ENCODE measurements at regions not wholly inside any gene's neighbourhood (a gene's known extent, or its start where the extent isn't known, plus 50 kb on each side); places are given as distances from the start of the nearest gene placed in this dataset.
A peak's percentile ranks its signal among the peaks of the same experiment; 100 is the strongest.

DNA sequence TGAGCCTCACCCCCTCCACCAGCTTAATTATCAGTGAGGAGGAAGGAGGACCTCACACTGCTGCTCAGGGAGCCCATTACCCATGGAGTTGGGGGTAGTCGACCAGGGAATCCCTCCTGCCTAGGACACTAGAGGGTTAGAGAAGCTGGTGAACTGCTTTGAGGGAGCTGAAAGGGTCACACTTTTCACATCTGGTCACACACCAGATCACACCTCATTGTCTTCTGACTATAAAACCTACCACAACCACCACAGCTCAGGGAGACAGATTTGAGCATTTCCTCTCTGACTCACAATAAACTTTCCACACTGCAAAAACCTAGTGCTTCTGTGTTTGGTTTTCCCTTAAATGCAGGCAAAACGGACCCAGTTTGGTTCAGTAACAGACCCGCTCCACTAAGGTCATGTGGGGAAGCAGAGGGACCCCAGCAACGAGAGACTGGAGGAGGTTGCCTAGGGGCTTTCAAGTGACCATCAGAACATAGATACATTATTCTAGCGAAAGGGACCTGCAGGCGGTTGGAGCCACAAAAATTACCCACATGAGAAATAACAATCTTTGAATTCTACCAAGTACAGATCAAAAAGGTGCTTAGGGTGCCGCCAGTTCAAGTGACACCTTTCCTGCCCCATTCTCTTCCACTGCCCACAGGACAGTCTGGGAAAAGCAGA is 151.4 kb upstream of the AVPR1A start:
- DNase-seq (ENCODE audit: low read depth): peak; percentile 11
- TF ChIP-seq, protein P1, sequence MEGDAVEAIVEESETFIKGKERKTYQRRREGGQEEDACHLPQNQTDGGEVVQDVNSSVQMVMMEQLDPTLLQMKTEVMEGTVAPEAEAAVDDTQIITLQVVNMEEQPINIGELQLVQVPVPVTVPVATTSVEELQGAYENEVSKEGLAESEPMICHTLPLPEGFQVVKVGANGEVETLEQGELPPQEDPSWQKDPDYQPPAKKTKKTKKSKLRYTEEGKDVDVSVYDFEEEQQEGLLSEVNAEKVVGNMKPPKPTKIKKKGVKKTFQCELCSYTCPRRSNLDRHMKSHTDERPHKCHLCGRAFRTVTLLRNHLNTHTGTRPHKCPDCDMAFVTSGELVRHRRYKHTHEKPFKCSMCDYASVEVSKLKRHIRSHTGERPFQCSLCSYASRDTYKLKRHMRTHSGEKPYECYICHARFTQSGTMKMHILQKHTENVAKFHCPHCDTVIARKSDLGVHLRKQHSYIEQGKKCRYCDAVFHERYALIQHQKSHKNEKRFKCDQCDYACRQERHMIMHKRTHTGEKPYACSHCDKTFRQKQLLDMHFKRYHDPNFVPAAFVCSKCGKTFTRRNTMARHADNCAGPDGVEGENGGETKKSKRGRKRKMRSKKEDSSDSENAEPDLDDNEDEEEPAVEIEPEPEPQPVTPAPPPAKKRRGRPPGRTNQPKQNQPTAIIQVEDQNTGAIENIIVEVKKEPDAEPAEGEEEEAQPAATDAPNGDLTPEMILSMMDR (IDR thresholded peaks at IDR 0.05; ENCODE audit: insufficient read depth, low read depth, low read length, missing control alignments): no peak
- H3K4me3 ChIP-seq (ENCODE audit: low read length): no peak overlapping the region

DNA sequence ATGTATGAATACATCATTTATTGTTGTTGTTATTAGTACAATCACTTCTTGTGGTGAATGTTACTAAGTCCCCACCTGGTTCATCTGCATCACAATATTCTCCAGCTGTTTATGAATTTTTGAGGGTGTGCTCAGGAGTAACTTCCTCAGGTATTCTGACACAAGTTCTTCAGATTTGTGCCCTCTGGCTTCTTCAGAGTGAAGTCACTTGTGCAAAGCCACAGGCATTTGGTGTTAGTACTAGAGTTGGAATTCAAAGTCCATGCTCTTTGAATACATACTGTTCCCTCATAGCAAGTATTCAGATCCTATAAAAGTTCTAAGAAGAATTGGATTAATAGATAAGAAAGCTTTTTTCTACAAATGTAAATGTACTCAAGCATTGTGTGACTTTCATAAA is 150.3 kb upstream of the AVPR1A start:
- TF ChIP-seq, protein P1 (IDR thresholded peaks at IDR 0.05; ENCODE audit: insufficient read depth, low read depth, low read length, missing control alignments): no peak
- no peak overlapping the region for H3K4me3 ChIP-seq (ENCODE audit: low read length)
- peak; percentile 69 for DNase-seq (ENCODE audit: low read depth)

DNA sequence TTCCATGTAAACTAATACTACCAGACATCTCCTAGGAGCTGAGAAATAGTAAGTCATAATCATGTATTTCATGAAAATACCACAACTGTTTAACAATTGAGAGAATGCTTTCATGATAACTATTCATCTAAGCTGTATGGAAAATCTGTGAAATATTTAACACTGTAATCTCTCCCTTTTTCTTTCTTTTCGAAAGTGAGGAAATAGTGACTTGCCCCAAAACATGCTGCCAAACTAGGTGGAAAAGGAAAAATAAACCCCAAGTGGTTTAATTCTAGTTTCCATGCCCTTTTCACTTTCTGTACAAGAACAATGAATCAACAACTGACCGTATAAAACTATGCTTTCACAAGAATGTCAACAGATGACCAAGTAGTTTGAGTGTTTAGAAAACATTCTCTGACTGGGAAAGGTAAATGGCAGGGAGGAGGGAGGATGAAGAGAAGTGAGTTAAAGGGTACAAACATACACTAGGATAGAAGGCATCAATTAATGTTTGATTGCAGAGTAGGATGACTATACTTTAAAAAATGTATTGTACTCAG is 147.5 kb upstream of the AVPR1A start:
- TF ChIP-seq, protein P1 (IDR thresholded peaks at IDR 0.05; ENCODE audit: insufficient read depth, low read depth, low read length, missing control alignments): no peak
- H3K4me3 ChIP-seq (ENCODE audit: low read length): no peak overlapping the region
- DNase-seq (ENCODE audit: low read depth): peak; percentile 15

DNA sequence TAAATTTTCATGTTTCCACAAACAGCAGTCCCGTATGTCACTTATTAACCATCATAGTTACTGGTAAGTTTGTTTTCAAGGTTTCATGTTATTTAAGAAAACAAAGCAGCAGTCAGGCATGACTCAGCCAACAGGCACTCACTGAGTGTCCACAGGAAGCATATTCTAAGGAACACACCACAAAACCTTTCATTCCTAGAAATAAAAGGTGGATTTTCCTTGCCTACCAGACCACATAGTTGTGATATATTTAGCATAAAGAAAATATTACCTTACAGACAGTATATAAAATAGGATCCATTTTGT is 143.3 kb upstream of the AVPR1A start:
- peak; percentile 80 for DNase-seq (ENCODE audit: low read depth)
- TF ChIP-seq, protein P1 (IDR thresholded peaks at IDR 0.05; ENCODE audit: insufficient read depth, low read depth, low read length, missing control alignments): no peak

DNA sequence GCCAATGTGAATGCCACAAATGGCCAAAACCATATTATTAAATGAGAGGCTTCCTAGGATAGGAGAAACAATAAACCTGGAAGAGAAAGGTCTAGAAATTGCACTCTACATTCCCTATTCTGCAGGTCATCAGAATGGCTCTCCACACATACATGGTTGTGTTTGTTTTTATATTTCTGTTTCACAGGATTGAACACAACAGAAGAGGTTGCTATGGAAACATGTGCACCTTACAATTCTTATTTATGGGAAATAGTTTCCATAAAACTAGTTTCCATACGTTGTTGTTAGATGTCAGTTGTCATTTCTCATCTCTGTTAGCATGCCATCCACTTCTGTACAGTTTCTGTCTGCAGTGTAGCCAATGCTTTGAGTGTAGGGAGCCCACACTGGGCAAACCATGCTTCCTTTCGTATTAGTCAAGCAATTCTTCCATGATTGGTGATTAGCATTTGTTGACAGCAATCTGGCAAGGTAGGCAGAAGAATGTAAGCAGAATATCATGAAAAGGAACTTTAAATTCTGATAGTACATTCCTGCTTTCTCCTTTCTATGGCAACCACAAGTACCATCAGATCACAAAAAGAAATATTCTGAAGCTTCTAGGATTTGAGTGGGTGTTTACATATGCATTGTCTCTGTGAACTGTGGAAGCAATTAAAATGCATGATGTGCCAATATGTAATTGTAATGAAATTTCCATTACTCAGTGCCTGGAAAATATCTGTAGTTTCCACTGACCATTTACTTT is 141.6 kb upstream of the AVPR1A start:
- no peak overlapping the region for H3K4me3 ChIP-seq (ENCODE audit: low read length)
- DNase-seq (ENCODE audit: low read depth): no peak
- TF ChIP-seq, protein P1 (IDR thresholded peaks at IDR 0.05; ENCODE audit: insufficient read depth, low read depth, low read length, missing control alignments): no peak

More for the DNA sequence above, 143.3 kb upstream of the AVPR1A start:
- no peak overlapping the region for H3K4me3 ChIP-seq (ENCODE audit: low read length)

DNA sequence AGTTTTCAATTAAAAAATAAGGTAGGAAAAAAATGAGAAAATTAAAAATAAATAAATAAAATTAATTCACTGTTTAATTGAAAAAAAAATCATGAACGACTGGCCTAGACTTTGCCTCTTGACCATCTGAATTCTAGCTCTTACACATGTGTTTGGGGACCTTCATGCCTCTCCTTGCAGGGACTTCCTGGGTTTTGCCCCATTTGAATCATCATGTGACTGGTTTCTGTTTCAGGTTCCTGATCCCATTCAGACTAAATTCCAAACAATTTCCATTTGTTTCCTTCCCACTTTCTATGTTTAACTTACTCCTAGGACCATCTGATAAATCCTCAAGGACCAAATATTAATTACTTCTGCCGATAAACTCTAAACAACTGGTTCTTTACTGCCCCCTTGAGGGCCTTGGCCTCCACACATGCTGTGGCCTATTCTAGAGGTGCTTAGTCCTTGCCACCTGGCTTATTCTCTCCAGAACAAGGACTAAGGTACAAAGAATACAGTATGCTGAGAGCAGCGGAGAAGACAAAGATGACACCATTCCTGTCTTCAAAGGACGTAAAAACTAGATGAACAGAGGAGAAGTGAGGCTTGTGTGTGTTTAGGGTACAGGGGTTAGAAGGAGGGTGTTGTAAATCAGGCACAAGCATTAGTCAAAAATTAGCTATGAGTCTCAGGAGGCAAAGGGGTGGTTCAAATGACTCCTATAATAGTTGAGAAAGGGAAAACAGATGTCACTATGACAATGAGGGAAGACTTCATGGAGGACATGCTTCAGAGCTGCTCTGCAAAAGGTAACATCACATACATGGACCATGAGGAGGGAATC is 125.8 kb upstream of the AVPR1A start:
- peak; percentile 64 for DNase-seq (ENCODE audit: low read depth)
- H3K4me3 ChIP-seq (ENCODE audit: low read length): no peak overlapping the region
- TF ChIP-seq, protein P1 (IDR thresholded peaks at IDR 0.05; ENCODE audit: insufficient read depth, low read depth, low read length, missing control alignments): peak; percentile 92
